Keratinocyte (primary cell): ENCODE measurements at regions not wholly inside any gene's neighbourhood (a gene's known extent, or its start where the extent isn't known, plus 50 kb on each side); places are given as distances from the start of the nearest gene placed in this dataset.

Experiments used
- DNase-seq: peaks from one replicate; pipeline ENCODE4 v3.0.0-alpha.2; 2011; ENCODE audit warnings: low read depth, missing footprints, low spot score
- FAIRE-seq: peaks from 2 replicates; lab custom pipeline; 2011; peaks lifted over from hg19 to GRCh38; lab: Jason Lieb, UNC
- H2AFZ ChIP-seq: 2 replicates; pipeline ENCODE4 v1.6.0; 2012; ENCODE audit warnings: low read length, control low read depth, inconsistent platforms; ENCODE audit not compliant: control insufficient read depth
- H3K27ac ChIP-seq: 2 replicates; pipeline ENCODE4 v1.5.1; 2011; ENCODE audit warnings: low read length; ENCODE audit not compliant: control insufficient read depth, insufficient read depth
- H3K27me3 ChIP-seq: 3 replicates; pipeline ENCODE4 v1.6.0; 2011; ENCODE audit warnings: low read length; ENCODE audit not compliant: control insufficient read depth, insufficient read depth; ENCODE audit errors: extremely low read depth
- H3K36me3 ChIP-seq, 2 experiments: 2 replicates in 1 of 2; 3 replicates in 1 of 2; pipeline ENCODE4 v1.5.1; 2011; ENCODE audit warnings: low read length in 2 of 2, mild to moderate bottlenecking in 1 of 2; ENCODE audit not compliant: control insufficient read depth in 2 of 2, insufficient read depth in 2 of 2; ENCODE audit errors: extremely low read depth in 1 of 2
- H3K4me1 ChIP-seq: 3 replicates; pipeline ENCODE4 v1.5.1; 2011; ENCODE audit warnings: low read length; ENCODE audit not compliant: control insufficient read depth, insufficient read depth; ENCODE audit errors: extremely low read depth
- H3K4me2 ChIP-seq: 3 replicates; pipeline ENCODE4 v1.6.0; 2011; ENCODE audit warnings: low read depth, low read length; ENCODE audit not compliant: control insufficient read depth, insufficient read depth; ENCODE audit errors: extremely low read depth
- H3K4me3 ChIP-seq, 3 experiments: fragments of 200-600 bp in 1 of 3; sonication (generic) in 1 of 3; 2 replicates in 2 of 3; 3 replicates in 1 of 3; pipeline ENCODE4 v1.5.1; 2011 to 2016; ENCODE audit warnings: low read length in 3 of 3, mild to moderate bottlenecking in 3 of 3, control low read depth in 2 of 3, inconsistent platforms in 1 of 3, low read depth in 1 of 3, mixed read lengths in 1 of 3, mixed run types in 1 of 3, moderate library complexity in 1 of 3; ENCODE audit not compliant: control insufficient read depth in 2 of 3, insufficient read depth in 2 of 3; ENCODE audit errors: extremely low read depth in 1 of 3
- H3K79me2 ChIP-seq: 2 replicates; pipeline ENCODE4 v1.6.0; 2012; ENCODE audit warnings: low read length; ENCODE audit not compliant: control insufficient read depth, insufficient read depth
- H3K9ac ChIP-seq: 3 replicates; pipeline ENCODE4 v1.6.0; 2011; ENCODE audit warnings: low read length; ENCODE audit not compliant: control insufficient read depth, insufficient read depth; ENCODE audit errors: extremely low read depth
- H3K9me1 ChIP-seq: 3 replicates; pipeline ENCODE4 v1.6.0; 2011; ENCODE audit warnings: low read length; ENCODE audit not compliant: control insufficient read depth, insufficient read depth; ENCODE audit errors: extremely low read depth
- H3K9me3 ChIP-seq: 2 replicates; pipeline ENCODE4 v1.5.1; 2012; ENCODE audit warnings: low read depth, low read length; ENCODE audit not compliant: control insufficient read depth
- H4K20me1 ChIP-seq: 3 replicates; pipeline ENCODE4 v1.6.0; 2011; ENCODE audit warnings: low read length; ENCODE audit not compliant: control insufficient read depth, insufficient read depth; ENCODE audit errors: extremely low read depth
- EZH2 ChIP-seq: IDR thresholded peaks from one replicate; pipeline ENCODE4 v1.6.1; 2012; ENCODE audit warnings: inconsistent platforms, mild to moderate bottlenecking, low read length, moderate library complexity
- dilution Hi-C: fragments of 300-500 bp; cut with MboI; formaldehyde crosslinking; loops from one replicate; pipeline ENCODE4 v1.7.0; 2020; ENCODE audit warnings: low sequenced_read_pairs; ENCODE audit not compliant: extremely low pct_ligation_motif_present
- TF ChIP-seq, protein P1 (sequence below), 3 experiments: IDR thresholded peaks in 1 of 3; conservative IDR thresholded peaks in 1 of 3; optimal IDR thresholded peaks in 1 of 3; 2 replicates in 2 of 3; 3 replicates in 1 of 3; pipeline versions ENCODE3 to v1.5.1; 2011; ENCODE audit warnings: low read length in 3 of 3, mild to moderate bottlenecking in 3 of 3, moderate library complexity in 2 of 3, control low read depth in 1 of 3, inconsistent platforms in 1 of 3; ENCODE audit not compliant: insufficient read depth in 2 of 3; ENCODE audit errors: extremely low read depth in 1 of 3

DNA sequence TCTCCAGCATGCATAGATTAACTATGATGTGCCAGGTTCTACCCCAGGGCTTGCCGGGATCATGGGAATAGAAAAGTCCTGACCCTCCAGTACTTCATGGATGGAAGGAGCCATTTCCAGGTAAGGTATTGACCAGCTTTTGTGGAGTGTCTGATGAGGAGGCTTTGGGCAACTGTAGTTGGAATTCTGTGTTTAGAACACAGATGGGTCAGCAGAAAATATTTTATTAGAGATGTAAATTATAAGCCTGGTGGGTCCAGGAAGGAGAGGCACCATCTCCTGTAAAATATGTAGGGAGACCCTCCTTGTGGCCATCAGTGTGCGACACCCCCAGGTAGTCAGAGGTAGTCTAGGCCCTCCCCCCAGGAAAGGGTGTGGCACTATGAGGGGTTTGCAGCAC is 156.2 kb downstream of the IRX1 start:
- FAIRE-seq = no peak
- Histone ChIP-seq H3K9me3 (no peaks in the 10 kb centered on the region), H3K4me1 (no peaks in the 10 kb centered on the region), H3K79me2 (no peaks in the 10 kb centered on the region), H3K9me1 (no peaks in the 10 kb centered on the region), H3K27ac (no peak overlapping the region), H3K4me3 (no peak overlapping the region), H3K27me3 (no peaks in the 10 kb centered on the region), H4K20me1 (no peaks in the 10 kb centered on the region), H3K4me2 (no peak overlapping the region), H3K36me3 (no peaks in the 10 kb centered on the region), H3K9ac (no peak overlapping the region), H2AFZ (no peak overlapping the region)
- no peak for DNase-seq
- TF ChIP-seq, protein P1, sequence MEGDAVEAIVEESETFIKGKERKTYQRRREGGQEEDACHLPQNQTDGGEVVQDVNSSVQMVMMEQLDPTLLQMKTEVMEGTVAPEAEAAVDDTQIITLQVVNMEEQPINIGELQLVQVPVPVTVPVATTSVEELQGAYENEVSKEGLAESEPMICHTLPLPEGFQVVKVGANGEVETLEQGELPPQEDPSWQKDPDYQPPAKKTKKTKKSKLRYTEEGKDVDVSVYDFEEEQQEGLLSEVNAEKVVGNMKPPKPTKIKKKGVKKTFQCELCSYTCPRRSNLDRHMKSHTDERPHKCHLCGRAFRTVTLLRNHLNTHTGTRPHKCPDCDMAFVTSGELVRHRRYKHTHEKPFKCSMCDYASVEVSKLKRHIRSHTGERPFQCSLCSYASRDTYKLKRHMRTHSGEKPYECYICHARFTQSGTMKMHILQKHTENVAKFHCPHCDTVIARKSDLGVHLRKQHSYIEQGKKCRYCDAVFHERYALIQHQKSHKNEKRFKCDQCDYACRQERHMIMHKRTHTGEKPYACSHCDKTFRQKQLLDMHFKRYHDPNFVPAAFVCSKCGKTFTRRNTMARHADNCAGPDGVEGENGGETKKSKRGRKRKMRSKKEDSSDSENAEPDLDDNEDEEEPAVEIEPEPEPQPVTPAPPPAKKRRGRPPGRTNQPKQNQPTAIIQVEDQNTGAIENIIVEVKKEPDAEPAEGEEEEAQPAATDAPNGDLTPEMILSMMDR (optimal IDR thresholded peaks at IDR 0.05 in 1 of 3, IDR thresholded peaks at IDR 0.05 in 1 of 3, conservative IDR thresholded peaks at IDR 0.05 in 1 of 3; ENCODE audit: extremely low read depth in 1 of 3, insufficient read depth in 2 of 3, low read length in 3 of 3) = no peak
- TF ChIP-seq EZH2 = no peak
- dilution Hi-C loops = no loop called here

GRCh38 chr5:3778000-3778550 is 182.4 kb downstream of the IRX1 start:
- TF ChIP-seq, protein P1 (optimal IDR thresholded peaks at IDR 0.05 in 1 of 3, IDR thresholded peaks at IDR 0.05 in 1 of 3, conservative IDR thresholded peaks at IDR 0.05 in 1 of 3; ENCODE audit: extremely low read depth in 1 of 3, insufficient read depth in 2 of 3, low read length in 3 of 3) = no peak
- no peak for TF ChIP-seq EZH2
- no peaks in the 10 kb centered on the region for H3K36me3 ChIP-seq
- dilution Hi-C loops = no loop called here
- H3K27ac ChIP-seq = no peak overlapping the region
- no peaks in the 10 kb centered on the region for H4K20me1 ChIP-seq
- FAIRE-seq (no peak), DNase-seq (no peak)
- H3K4me3 ChIP-seq = no peak overlapping the region
- H3K4me2 ChIP-seq = no peak overlapping the region
- no peaks in the 10 kb centered on the region for H3K9me1 ChIP-seq
- H3K9ac ChIP-seq = no peak overlapping the region
- peaks cover 3% of the 10 kb centered on the region for H3K9me3 ChIP-seq
- H3K4me1 ChIP-seq = no peaks in the 10 kb centered on the region
- H2AFZ ChIP-seq = no peak overlapping the region
- H3K27me3 ChIP-seq = no peaks in the 10 kb centered on the region
- H3K79me2 ChIP-seq = no peaks in the 10 kb centered on the region
